HG02678 (cell line): ENCODE measurements at regions not wholly inside any gene's neighbourhood (a gene's known extent, or its start where the extent isn't known, plus 50 kb on each side); places are given as distances from the start of the nearest gene placed in this dataset.

Source experiments
- ATAC-seq: cut with Tn5 transposase; IDR thresholded peaks from one replicate; pipeline ENCODE4 v1.9.1; 2021; ENCODE audit warnings: mild to moderate bottlenecking, moderate library complexity; ENCODE audit not compliant: unreplicated experiment

GRCh38 chr7:52897713-52898112 is 137.7 kb upstream of the POM121L12 start:
- no peak for ATAC-seq

DNA sequence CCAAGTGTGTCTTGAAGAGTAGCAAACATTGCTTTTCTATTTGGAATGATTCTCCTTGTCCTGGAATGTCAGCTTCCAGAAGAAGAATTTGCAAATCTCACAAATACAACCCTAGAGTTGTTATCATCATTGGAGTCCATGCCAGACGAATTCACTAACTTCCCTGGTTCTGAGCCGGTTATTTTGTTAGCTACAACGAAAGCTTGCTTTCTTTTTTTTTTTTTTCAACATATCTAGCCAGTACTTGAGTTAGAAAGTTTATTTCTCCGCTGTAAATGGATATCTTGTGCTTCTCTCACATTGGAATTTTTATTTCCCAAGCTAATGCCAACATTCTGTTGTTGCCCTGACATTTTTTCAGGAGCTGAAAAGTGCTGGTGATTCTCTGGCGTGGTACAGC is 138.1 kb upstream of the POM121L12 start:
- ATAC-seq, result no peak

GRCh38 chr7:52877240-52877639 is 158.2 kb upstream of the POM121L12 start:
- no peak for ATAC-seq

- no peak for ATAC-seq
Observed at GRCh38 chr7:52876402-52876801, 159.0 kb upstream of the POM121L12 start.

DNA sequence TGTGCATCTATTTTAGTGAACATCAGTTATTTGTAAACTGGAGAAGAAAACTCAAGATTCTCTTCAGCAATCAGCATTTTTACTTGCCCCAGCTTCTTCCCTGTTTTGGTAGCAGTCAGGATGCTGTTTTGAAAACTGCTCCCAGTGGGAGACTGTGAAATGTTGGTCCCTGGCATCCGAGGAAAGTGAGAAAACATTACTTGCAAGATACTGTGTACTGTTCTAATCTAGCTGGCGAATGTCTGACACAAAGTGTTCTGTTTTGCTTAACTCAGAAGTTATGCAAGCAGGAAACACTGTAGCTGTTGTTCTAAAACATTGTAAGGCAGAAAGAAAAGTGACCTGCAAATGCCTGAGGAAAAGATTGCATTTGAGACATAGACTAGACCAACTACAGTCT is 171.8 kb upstream of the POM121L12 start:
- ATAC-seq, result no peak

- ATAC-seq, result no peak
Observed at GRCh38 chr7:52862321-52862720, 173.1 kb upstream of the POM121L12 start.

DNA sequence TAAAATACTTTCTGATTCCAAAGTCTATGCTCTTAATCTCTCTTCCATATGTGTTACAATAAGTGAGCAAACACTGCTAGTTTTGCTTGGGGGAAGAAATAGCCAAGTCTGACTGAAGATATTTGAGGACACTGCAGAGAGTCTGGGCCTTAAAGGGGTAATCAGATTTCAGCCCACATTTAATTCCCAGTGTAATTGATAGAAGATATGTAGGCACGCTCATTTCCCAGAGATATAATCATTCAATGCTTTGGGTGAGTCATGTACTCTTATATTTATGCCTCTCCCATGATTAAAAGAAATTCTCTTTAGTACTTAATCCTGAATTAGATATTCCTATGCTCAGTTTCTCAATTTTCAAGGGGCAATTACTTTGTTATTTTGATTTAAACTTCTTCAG is 178.1 kb upstream of the POM121L12 start:
- ATAC-seq, result no peak

DNA sequence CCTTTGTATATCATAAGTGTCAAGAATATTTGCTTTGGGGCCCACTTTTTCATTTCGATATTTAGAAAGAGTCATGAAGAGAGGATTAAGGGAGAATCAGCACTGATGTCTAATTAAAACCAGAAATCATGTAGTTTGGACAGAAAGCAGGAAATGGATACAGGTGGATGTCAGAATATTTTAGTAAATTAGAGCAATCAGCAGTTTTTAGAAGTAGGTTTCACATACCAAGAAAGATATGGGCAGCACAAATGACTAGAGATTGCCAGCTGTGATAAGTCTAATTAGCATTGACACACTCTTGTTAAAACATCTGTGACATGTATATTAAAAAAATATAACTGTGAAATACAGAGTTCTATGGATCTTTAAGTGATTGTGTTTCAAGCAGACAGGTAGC is 180.8 kb upstream of the POM121L12 start:
- ATAC-seq, result no peak

- no peak for ATAC-seq
Observed at GRCh38 chr7:52851547-52851946, 183.9 kb upstream of the POM121L12 start.

GRCh38 chr7:52843436-52843835 is 192.0 kb upstream of the POM121L12 start:
- ATAC-seq, result no peak

DNA sequence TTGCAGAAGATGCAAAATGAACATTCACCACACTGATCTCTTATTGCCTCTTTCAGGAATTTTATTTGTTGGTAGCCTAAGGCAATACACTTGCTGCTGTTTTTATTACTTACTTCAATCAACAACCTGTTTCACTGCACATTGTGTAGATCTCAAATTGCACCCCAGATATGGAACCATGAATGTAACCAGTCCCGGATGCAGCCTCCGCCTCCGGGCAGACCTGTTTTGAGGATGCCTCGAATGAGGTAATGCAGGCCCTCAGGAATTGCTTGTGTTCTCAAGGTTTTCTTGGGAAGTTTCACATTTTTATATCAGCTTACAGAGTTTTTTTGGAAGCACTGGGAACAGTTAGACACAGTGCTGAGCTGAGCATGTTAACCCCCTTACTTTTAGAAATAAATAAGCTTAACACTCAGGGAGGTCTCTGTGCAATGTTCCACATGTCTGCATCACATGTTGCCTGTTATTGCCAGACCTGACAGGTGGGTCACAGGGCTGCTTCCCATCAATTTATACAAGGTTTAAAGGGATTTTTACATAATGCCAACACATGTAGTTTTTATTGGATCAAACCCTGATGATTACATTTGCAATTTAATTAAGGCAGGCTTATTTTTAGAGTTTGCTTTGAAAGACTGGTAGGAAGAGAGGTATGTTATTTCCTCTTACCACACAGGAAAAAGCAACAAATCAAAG is 193.1 kb upstream of the POM121L12 start:
- ATAC-seq, result no peak

- no peak for ATAC-seq
Observed at GRCh38 chr7:52838981-52839411, 196.4 kb upstream of the POM121L12 start.

DNA sequence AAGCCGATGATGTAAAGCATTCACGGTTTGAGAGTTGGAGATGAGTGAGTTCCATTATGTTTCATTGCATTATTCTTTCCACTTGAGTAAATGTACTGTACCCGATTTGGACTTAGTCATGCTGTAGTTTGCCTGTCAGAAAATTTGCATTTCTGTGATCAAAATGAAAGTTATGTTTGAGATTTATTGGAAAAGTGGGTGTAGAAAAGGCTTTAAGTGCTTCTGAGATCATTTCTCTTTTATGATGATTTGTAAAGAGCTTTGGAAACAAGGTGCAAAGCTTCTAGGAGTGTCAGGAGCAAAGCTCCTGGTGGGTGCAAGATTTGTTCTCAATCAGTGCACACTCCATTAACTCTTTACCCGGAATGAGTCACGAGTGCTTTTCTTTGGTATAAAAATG is 204.1 kb upstream of the POM121L12 start:
- no peak for ATAC-seq

- no peak for ATAC-seq
Observed at GRCh38 chr7:52830801-52831200, 204.6 kb upstream of the POM121L12 start.

DNA sequence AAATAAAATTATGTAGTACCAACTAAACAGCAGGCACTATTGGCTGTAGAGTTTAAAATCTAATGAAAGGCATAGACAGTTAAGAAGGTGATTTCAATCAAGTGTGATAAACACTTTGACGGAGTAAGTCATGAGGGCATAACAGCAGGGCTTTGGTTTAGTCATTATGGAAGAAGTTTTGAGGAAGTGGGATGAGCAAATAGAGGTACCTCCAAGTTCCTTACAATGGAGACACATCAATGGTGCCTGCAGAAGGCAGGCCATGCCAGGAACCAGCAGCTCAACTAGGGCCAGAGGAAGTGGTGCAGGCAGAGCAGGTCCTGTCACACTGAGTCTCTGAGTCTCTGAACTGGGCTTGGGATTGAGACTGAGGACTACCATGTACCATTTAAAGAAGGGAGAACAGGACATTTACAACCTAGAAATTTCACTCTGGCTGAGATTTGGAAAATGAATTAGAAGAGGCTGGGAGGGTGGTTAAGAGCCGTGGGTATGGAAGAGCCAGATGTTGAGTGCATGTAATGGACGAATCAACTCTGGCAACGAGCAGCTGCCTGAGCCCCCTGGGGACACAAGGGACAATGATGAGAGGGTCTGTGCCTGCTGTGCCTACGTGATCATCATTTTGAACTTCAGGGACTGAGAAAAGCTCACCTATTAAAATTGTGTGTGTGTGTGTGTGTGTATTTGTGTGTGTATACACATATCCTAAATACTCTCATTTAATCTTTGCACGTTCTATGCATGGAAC is 208.7 kb upstream of the POM121L12 start:
- no peak for ATAC-seq

GRCh38 chr7:52825611-52826010 is 209.8 kb upstream of the POM121L12 start:
- no peak for ATAC-seq

- no peak for ATAC-seq
Observed at GRCh38 chr7:52811537-52811936, 223.9 kb upstream of the POM121L12 start.

DNA sequence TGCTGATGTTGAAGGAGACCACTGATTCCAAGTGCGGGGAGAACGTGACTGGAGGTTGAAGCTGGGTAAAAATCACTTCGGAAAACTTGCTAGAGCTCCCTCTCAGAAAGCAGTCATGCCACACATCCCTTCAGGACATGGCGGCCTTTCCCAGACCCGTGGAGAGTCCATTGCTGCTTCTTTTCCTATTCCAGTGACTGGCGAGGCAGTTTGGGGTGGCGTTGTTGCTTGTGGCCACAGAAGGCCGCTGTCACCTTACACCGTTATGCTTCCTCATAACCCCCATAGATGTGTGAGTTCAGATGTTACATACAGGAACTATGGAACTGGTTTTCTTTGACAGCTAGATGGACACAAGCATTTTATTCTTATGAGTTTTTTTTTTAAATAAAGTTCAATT is 235.6 kb upstream of the POM121L12 start:
- ATAC-seq, result no peak

GRCh38 chr7:52797801-52798200 is 237.6 kb upstream of the POM121L12 start:
- ATAC-seq, result no peak

DNA sequence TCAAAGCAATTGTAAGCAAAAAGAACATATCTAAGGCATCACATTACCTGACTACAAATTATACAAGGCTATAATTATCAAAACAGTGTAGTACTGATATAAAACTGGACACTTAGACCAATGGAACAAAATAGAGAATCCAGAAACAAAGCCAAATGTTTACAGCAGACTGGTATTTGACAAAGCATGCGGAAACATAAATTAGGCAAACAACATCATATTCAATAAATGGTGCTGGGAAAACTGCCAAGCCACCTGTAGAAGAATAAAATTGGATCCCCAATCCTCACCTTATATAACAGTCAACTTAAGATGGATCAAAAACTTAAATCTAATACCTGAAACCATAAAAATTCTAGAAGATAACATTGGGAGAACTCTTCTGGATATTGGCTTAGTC is 240.8 kb upstream of the POM121L12 start:
- no peak for ATAC-seq

DNA sequence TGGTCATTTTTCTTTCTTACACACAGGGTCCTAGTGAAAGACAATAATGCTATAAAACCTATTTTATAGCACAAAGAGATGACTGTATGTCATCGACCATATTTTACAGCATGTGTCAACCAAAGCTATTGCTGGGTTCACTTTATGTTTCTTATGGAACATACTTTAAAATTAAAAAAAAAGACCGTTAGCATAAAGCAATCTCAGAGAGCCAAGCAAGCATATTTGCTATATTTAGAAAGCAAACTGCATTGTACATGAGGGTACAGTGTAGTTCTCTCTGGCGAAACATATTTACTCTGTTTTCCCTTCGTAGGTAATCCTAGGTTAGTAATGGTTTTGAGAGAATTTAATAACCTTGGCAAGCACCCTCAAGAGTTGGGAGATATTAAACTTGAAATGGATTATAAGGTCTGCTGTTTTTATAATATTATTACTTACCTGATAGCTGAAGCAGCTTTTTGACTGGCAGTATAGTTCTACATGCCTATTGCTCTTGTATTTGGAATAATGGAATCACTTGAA is 244.2 kb upstream of the POM121L12 start:
- ATAC-seq, result no peak

DNA sequence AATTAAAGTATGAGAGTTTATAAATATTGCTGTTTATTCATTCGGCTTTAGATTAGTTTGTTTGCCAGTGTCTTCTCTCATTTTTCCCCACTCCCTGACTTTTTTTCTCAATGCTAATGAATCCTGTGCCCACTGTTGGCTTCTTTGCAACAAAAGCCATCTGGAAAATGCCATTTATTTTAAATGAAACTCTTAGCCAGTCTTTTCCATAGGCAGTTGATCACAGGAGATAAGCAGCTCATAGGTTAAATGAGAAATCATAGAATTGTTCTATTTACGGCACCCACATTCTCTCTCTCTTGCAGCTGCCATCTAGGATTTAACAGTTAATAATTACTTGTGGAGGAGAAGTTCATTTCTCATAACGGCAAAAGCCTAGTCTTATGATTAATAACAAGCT is 249.3 kb upstream of the POM121L12 start:
- no peak for ATAC-seq
